Caki2 (cell line): ENCODE measurements at regions not wholly inside any gene's neighbourhood (a gene's known extent, or its start where the extent isn't known, plus 50 kb on each side); places are given as distances from the start of the nearest gene placed in this dataset.

ENCODE experiments used
- DNase-seq: peaks from one replicate; pipeline ENCODE4 v3.0.0-alpha.2; 2015; ENCODE audit warnings: low read depth
- in situ Hi-C: cut with HindIII; loops from 2 replicates; pipeline ENCODE4 v1.10.0; 2016; ENCODE audit warnings: low sequenced_read_pairs, low pct_unique_long_range_greater_than_20kb, mixed read lengths

- in situ Hi-C loops: no loop called here
- no peak for DNase-seq
Measured at GRCh38 chr7:142612237-142612881, 136.9 kb upstream of the PRSS1 start.

- in situ Hi-C loops: no loop called here
- no peak for DNase-seq
Measured at GRCh38 chr7:142611566-142612236, 137.6 kb upstream of the PRSS1 start.

GRCh38 chr7:142608630-142609428 is 140.4 kb upstream of the PRSS1 start:
- DNase-seq: no peak
- in situ Hi-C loops: no loop called here

GRCh38 chr7:142607351-142607750 is 141.9 kb upstream of the PRSS1 start:
- in situ Hi-C loops: no loop called here
- DNase-seq: no peak

GRCh38 chr7:142606081-142606480 is 143.2 kb upstream of the PRSS1 start:
- in situ Hi-C loops: no loop called here
- DNase-seq: no peak

GRCh38 chr7:142604671-142605070 is 144.6 kb upstream of the PRSS1 start:
- no peak for DNase-seq
- in situ Hi-C loops: no loop called here

GRCh38 chr7:142603870-142604448 is 145.3 kb upstream of the PRSS1 start:
- in situ Hi-C loops: no loop called here
- peak; percentile 46 for DNase-seq

- in situ Hi-C loops: no loop called here
Measured at GRCh38 chr7:142602756-142603155, 146.5 kb upstream of the PRSS1 start.

GRCh38 chr7:142602183-142602582 is 147.1 kb upstream of the PRSS1 start:
- in situ Hi-C loops: no loop called here
- DNase-seq: no peak

More at GRCh38 chr7:142602756-142603155, 146.5 kb upstream of the PRSS1 start:
- no peak for DNase-seq

- DNase-seq: peak; percentile 27
- in situ Hi-C loops: no loop called here
Measured at GRCh38 chr7:142598297-142598696, 151.0 kb upstream of the PRSS1 start.

- in situ Hi-C loops: no loop called here
Measured at GRCh38 chr7:142597547-142597946, 151.7 kb upstream of the PRSS1 start.

GRCh38 chr7:142595816-142596516 is 153.3 kb upstream of the PRSS1 start:
- in situ Hi-C loops: no loop called here

More at GRCh38 chr7:142597547-142597946, 151.7 kb upstream of the PRSS1 start:
- no peak for DNase-seq

GRCh38 chr7:142594078-142594477 is 155.2 kb upstream of the PRSS1 start:
- DNase-seq: no peak
- in situ Hi-C loops: no loop called here

More at GRCh38 chr7:142595816-142596516, 153.3 kb upstream of the PRSS1 start:
- DNase-seq: no peak

GRCh38 chr7:142593106-142593505 is 156.2 kb upstream of the PRSS1 start:
- in situ Hi-C loops: no loop called here
- DNase-seq: no peak

- in situ Hi-C loops: no loop called here
- no peak for DNase-seq
Measured at GRCh38 chr7:142592664-142593063, 156.6 kb upstream of the PRSS1 start.

- DNase-seq: no peak
- in situ Hi-C loops: no loop called here
Measured at GRCh38 chr7:142592231-142592630, 157.0 kb upstream of the PRSS1 start.

GRCh38 chr7:142590830-142591457 is 158.3 kb upstream of the PRSS1 start:
- in situ Hi-C loops: no loop called here
- DNase-seq: no peak

- no peak for DNase-seq
- in situ Hi-C loops: no loop called here
Measured at GRCh38 chr7:142590077-142590476, 159.2 kb upstream of the PRSS1 start.
